ENCODE measurements at regions not wholly inside any gene's neighbourhood (a gene's known extent, or its start where the extent isn't known, plus 50 kb on each side); places are given as distances from the start of the nearest gene placed in this dataset.

DNA sequence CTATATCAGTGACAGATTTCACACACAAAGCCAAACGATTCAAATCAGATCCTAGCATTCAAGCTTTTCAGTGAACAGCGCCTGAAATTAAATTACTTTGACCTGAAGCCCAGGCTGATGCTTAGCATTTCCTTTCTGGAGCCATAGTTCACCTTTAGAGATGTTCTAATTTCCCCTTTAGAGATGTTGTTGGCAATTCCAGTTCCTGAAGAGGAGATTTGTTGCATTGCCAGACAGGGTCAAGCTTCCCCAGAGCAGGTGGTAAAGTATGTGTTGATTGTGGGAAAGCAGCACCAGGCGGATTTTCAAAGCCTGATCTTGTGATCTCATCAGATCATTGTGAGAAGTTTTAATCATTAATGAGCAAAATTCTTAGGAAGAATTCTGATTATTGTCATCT is 609.8 kb upstream of the KLF12 start:
- H3K4ac ChIP-seq (ENCODE audit: low read depth, low read length) = no peak overlapping the region
- no peak overlapping the region for H4K8ac ChIP-seq (ENCODE audit: low read depth, low read length)
- no peak overlapping the region for H3K23ac ChIP-seq (ENCODE audit: low read length)
- H3K27me3 ChIP-seq (ENCODE audit: insufficient read depth, low read length, poor library complexity) = no peaks in the 10 kb centered on the region
- H3K56ac ChIP-seq (ENCODE audit: low read length) = no peak overlapping the region
- H3K27ac ChIP-seq (ENCODE audit: low read depth, low read length) = no peak overlapping the region
- no peaks in the 10 kb centered on the region for H3K79me1 ChIP-seq (ENCODE audit: low read length)
- DNase-seq = no peak
- H2BK5ac ChIP-seq (ENCODE audit: low read length) = no peak overlapping the region
- no CpG with 5 or more reads among the region's 3 CpGs for WGBS (ENCODE audit: extremely low coverage, insufficient coverage, low lambda C conversion rate)
- no peaks in the 10 kb centered on the region for H3K79me2 ChIP-seq (ENCODE audit: control insufficient read depth, insufficient read depth, low read length)
- no peak overlapping the region for H2BK15ac ChIP-seq (replicated peaks; ENCODE audit: low read depth)
- H4K5ac ChIP-seq (ENCODE audit: low read length) = no peak overlapping the region
- H3K36me3 ChIP-seq (ENCODE audit: control insufficient read depth, insufficient read depth, low read length) = no peaks in the 10 kb centered on the region
- H2BK120ac ChIP-seq (ENCODE audit: low read depth, low read length) = no peak overlapping the region
- H3K4me3 ChIP-seq (ENCODE audit: low read length) = no peak overlapping the region
- no peak overlapping the region for H3K18ac ChIP-seq (ENCODE audit: low read length)
- no peaks in the 10 kb centered on the region for H3K4me1 ChIP-seq (ENCODE audit: control insufficient read depth, low read depth, low read length)
- H3K4me2 ChIP-seq (ENCODE audit: low read length) = no peak overlapping the region
- no peak overlapping the region for H3K9ac ChIP-seq (ENCODE audit: low read length)
- H2AK5ac ChIP-seq (ENCODE audit: low read length) = no peak overlapping the region

DNA sequence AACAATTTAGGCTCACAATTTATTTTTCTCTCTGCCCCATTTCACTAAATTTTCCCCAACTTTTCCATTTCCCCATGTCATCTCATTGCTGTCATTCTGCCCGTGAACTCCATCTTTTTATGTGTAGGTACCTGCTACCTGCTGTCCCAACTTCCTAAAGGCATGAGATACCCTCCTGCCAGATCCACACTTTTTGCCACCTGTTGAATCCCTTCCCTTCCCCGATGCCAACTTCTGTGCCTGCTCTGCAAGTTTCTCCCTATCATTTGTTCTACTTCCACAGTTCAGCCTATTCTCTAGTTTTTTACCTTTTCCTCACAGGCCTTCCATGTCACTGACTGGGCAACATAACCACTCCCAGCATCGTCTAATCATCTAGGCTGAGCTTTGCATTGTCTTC is 607.5 kb upstream of the KLF12 start:
- no peak overlapping the region for H3K4me2 ChIP-seq (ENCODE audit: low read length)
- no peak overlapping the region for H3K4me3 ChIP-seq (ENCODE audit: low read length)
- no peak overlapping the region for H4K5ac ChIP-seq (ENCODE audit: low read length)
- no peak overlapping the region for H2BK15ac ChIP-seq (replicated peaks; ENCODE audit: low read depth)
- H3K9ac ChIP-seq (ENCODE audit: low read length) = no peak overlapping the region
- H4K8ac ChIP-seq (ENCODE audit: low read depth, low read length) = no peak overlapping the region
- H2BK120ac ChIP-seq (ENCODE audit: low read depth, low read length) = no peak overlapping the region
- no peak overlapping the region for H2BK5ac ChIP-seq (ENCODE audit: low read length)
- H3K79me2 ChIP-seq (ENCODE audit: control insufficient read depth, insufficient read depth, low read length) = no peaks in the 10 kb centered on the region
- no peak overlapping the region for H3K23ac ChIP-seq (ENCODE audit: low read length)
- DNase-seq = no peak
- H3K56ac ChIP-seq (ENCODE audit: low read length) = no peak overlapping the region
- H3K27ac ChIP-seq (ENCODE audit: low read depth, low read length) = no peak overlapping the region
- WGBS (ENCODE audit: extremely low coverage, insufficient coverage, low lambda C conversion rate) = no CpG with 5 or more reads among the region's 3 CpGs
- H3K27me3 ChIP-seq (ENCODE audit: insufficient read depth, low read length, poor library complexity) = no peaks in the 10 kb centered on the region
- no peak overlapping the region for H2AK5ac ChIP-seq (ENCODE audit: low read length)
- H3K36me3 ChIP-seq (ENCODE audit: control insufficient read depth, insufficient read depth, low read length) = no peaks in the 10 kb centered on the region
- no peak overlapping the region for H3K4ac ChIP-seq (ENCODE audit: low read depth, low read length)
- no peaks in the 10 kb centered on the region for H3K4me1 ChIP-seq (ENCODE audit: control insufficient read depth, low read depth, low read length)
- no peak overlapping the region for H3K18ac ChIP-seq (ENCODE audit: low read length)
- no peaks in the 10 kb centered on the region for H3K79me1 ChIP-seq (ENCODE audit: low read length)

DNA sequence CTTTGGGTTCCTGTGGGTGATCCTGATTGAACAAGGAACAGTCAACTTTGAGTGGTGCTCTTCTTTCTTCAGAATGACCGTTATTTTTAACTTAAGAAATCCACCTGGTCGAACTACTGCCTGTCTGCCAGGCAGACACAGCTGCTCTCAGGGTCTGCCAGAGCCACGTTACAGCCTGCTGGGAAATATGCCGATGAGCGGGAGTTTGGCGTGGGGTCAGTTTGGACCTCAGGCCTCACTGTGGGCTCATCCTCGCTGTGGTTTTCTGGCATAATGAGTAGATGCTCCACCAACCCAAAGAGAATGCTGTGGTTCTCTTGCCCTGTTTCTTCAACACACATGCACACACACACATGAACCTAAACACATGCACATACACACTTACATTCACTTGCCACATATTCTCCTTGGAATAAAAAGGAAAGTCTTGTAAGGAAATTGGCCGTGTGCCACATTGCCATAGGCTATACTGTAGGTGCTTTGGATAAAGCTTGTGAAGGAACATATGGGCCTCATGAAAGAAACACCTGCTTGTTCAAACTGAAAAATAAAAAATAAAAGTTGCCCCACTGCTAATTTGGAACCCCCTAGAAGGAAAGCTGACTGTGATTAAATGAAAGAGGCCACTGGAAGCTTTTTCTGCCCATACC is 598.7 kb upstream of the KLF12 start:
- Histone ChIP-seq H3K56ac (ENCODE audit: low read length) (no peak overlapping the region), H3K9ac (ENCODE audit: low read length) (no peak overlapping the region), H4K5ac (ENCODE audit: low read length) (no peak overlapping the region), H2BK120ac (ENCODE audit: low read depth, low read length) (no peak overlapping the region), H3K4me1 (ENCODE audit: control insufficient read depth, low read depth, low read length) (peaks cover 2% of the 10 kb centered on the region), H3K18ac (ENCODE audit: low read length) (no peak overlapping the region), H3K23ac (ENCODE audit: low read length) (peak overlapping the region; percentile 31), H3K4me2 (ENCODE audit: low read length) (no peak overlapping the region), H2BK15ac (replicated peaks; ENCODE audit: low read depth) (no peak overlapping the region), H3K4ac (ENCODE audit: low read depth, low read length) (no peak overlapping the region), H3K27ac (ENCODE audit: low read depth, low read length) (no peak overlapping the region), H3K79me2 (ENCODE audit: control insufficient read depth, insufficient read depth, low read length) (no peaks in the 10 kb centered on the region), H3K27me3 (ENCODE audit: insufficient read depth, low read length, poor library complexity) (no peaks in the 10 kb centered on the region), H2AK5ac (ENCODE audit: low read length) (no peak overlapping the region), H3K79me1 (ENCODE audit: low read length) (no peaks in the 10 kb centered on the region), H3K36me3 (ENCODE audit: control insufficient read depth, insufficient read depth, low read length) (no peaks in the 10 kb centered on the region), H4K8ac (ENCODE audit: low read depth, low read length) (no peak overlapping the region), H2BK5ac (ENCODE audit: low read length) (no peak overlapping the region), H3K4me3 (ENCODE audit: low read length) (no peak overlapping the region)
- no CpG with 5 or more reads among the region's 8 CpGs for whole genome bisulfite sequencing (ENCODE audit: extremely low coverage, insufficient coverage, low lambda C conversion rate)
- DNase-seq = no peak

GRCh38 chr13:74731731-74732130 is 597.5 kb upstream of the KLF12 start:
- Histone ChIP-seq H3K79me2 (ENCODE audit: control insufficient read depth, insufficient read depth, low read length) (no peaks in the 10 kb centered on the region), H3K4me1 (ENCODE audit: control insufficient read depth, low read depth, low read length) (peaks cover 2% of the 10 kb centered on the region), H3K27ac (ENCODE audit: low read depth, low read length) (no peak overlapping the region), H3K36me3 (ENCODE audit: control insufficient read depth, insufficient read depth, low read length) (no peaks in the 10 kb centered on the region), H2BK15ac (replicated peaks; ENCODE audit: low read depth) (no peak overlapping the region), H4K5ac (ENCODE audit: low read length) (no peak overlapping the region), H2AK5ac (ENCODE audit: low read length) (no peak overlapping the region), H4K8ac (ENCODE audit: low read depth, low read length) (no peak overlapping the region), H3K4me2 (ENCODE audit: low read length) (no peak overlapping the region), H3K27me3 (ENCODE audit: insufficient read depth, low read length, poor library complexity) (no peaks in the 10 kb centered on the region), H3K23ac (ENCODE audit: low read length) (no peak overlapping the region), H2BK120ac (ENCODE audit: low read depth, low read length) (no peak overlapping the region), H3K56ac (ENCODE audit: low read length) (no peak overlapping the region), H3K4me3 (ENCODE audit: low read length) (no peak overlapping the region), H2BK5ac (ENCODE audit: low read length) (no peak overlapping the region), H3K79me1 (ENCODE audit: low read length) (no peaks in the 10 kb centered on the region), H3K18ac (ENCODE audit: low read length) (no peak overlapping the region), H3K4ac (ENCODE audit: low read depth, low read length) (no peak overlapping the region), H3K9ac (ENCODE audit: low read length) (no peak overlapping the region)
- DNase-seq = no peak
- WGBS (ENCODE audit: extremely low coverage, insufficient coverage, low lambda C conversion rate) = no CpG with 5 or more reads among the region's 5 CpGs

- Histone ChIP-seq H2BK120ac (ENCODE audit: low read depth, low read length) (no peak overlapping the region), H3K27ac (ENCODE audit: low read depth, low read length) (no peak overlapping the region), H3K18ac (ENCODE audit: low read length) (no peak overlapping the region), H4K8ac (ENCODE audit: low read depth, low read length) (no peak overlapping the region), H3K56ac (ENCODE audit: low read length) (no peak overlapping the region), H3K36me3 (ENCODE audit: control insufficient read depth, insufficient read depth, low read length) (no peaks in the 10 kb centered on the region), H3K4ac (ENCODE audit: low read depth, low read length) (no peak overlapping the region), H3K79me2 (ENCODE audit: control insufficient read depth, insufficient read depth, low read length) (no peaks in the 10 kb centered on the region), H3K23ac (ENCODE audit: low read length) (no peak overlapping the region), H2BK15ac (replicated peaks; ENCODE audit: low read depth) (no peak overlapping the region), H3K79me1 (ENCODE audit: low read length) (no peaks in the 10 kb centered on the region), H2BK5ac (ENCODE audit: low read length) (no peak overlapping the region), H2AK5ac (ENCODE audit: low read length) (no peak overlapping the region), H3K27me3 (ENCODE audit: insufficient read depth, low read length, poor library complexity) (no peaks in the 10 kb centered on the region), H3K4me2 (ENCODE audit: low read length) (no peak overlapping the region), H4K5ac (ENCODE audit: low read length) (no peak overlapping the region), H3K9ac (ENCODE audit: low read length) (no peak overlapping the region), H3K4me1 (ENCODE audit: control insufficient read depth, low read depth, low read length) (peaks cover 2% of the 10 kb centered on the region), H3K4me3 (ENCODE audit: low read length) (no peak overlapping the region)
- DNase-seq = peak; percentile 16
- no CpG with 5 or more reads among the region's 9 CpGs for WGBS (ENCODE audit: extremely low coverage, insufficient coverage, low lambda C conversion rate)
Measured at GRCh38 chr13:74730556-74731331, 596.5 kb upstream of the KLF12 start.
